Erythroblast (primary cell): ENCODE measurements at regions not wholly inside any gene's neighbourhood (a gene's known extent, or its start where the extent isn't known, plus 50 kb on each side); places are given as distances from the start of the nearest gene placed in this dataset.
A peak's percentile ranks its signal among the peaks of the same experiment; 100 is the strongest.

Experiments
- DNase-seq, 2 experiments: peaks; one replicate each; lab custom pipeline; 2025; lab: John Stamatoyannopoulos, UW
- GATA1 ChIP-seq: IDR thresholded peaks from 2 replicates; pipeline ENCODE4 v1.6.1; 2011; ENCODE audit warnings: low read depth, mild to moderate bottlenecking, control low read depth, low read length, moderate library complexity
- POLR2A ChIP-seq: IDR thresholded peaks from 2 replicates; pipeline ENCODE4 v1.6.1; 2011; ENCODE audit warnings: mild to moderate bottlenecking, low read length

- DNase-seq: no peak
- TF ChIP-seq GATA1 (no peak), POLR2A (no peak)
Observed at GRCh38 chr3:177337541-177338331, 140.5 kb upstream of the TBL1XR1 start.

- no peak for TF ChIP-seq POLR2A
- no peak for TF ChIP-seq GATA1
- DNase-seq: peak in 1 of 2 experiments; percentile 37
Observed at GRCh38 chr3:177338697-177339219, 141.5 kb upstream of the TBL1XR1 start.

- DNase-seq: peak in 1 of 2 experiments; percentile 31
Observed at GRCh38 chr3:177339220-177339703, 142.0 kb upstream of the TBL1XR1 start.

GRCh38 chr3:177340243-177340830, 143.1 kb upstream of the TBL1XR1 start:
- no peak for DNase-seq
- TF ChIP-seq POLR2A: no peak
- no peak for TF ChIP-seq GATA1

GRCh38 chr3:177341736-177342419, 144.6 kb upstream of the TBL1XR1 start:
- TF ChIP-seq POLR2A (no peak), GATA1 (no peak)
- no peak for DNase-seq

- TF ChIP-seq POLR2A (no peak), GATA1 (no peak)
- DNase-seq: no peak
Observed at GRCh38 chr3:177343122-177343625, 145.9 kb upstream of the TBL1XR1 start.

- peak; percentile 93 to 94 for DNase-seq
- TF ChIP-seq GATA1: peak; percentile 19
- TF ChIP-seq POLR2A: peak; percentile 53
Observed at GRCh38 chr3:177345049-177345972, 148.0 kb upstream of the TBL1XR1 start.

GRCh38 chr3:177345973-177346503, 148.8 kb upstream of the TBL1XR1 start:
- no peak for DNase-seq
- no peak for TF ChIP-seq GATA1
- no peak for TF ChIP-seq POLR2A

GRCh38 chr3:177346878-177347277, 149.6 kb upstream of the TBL1XR1 start:
- no peak for DNase-seq
- TF ChIP-seq GATA1 (no peak), POLR2A (no peak)

- DNase-seq: no peak
- TF ChIP-seq GATA1 (no peak), POLR2A (no peak)
Observed at GRCh38 chr3:177347611-177348010, 150.3 kb upstream of the TBL1XR1 start.

GRCh38 chr3:177348974-177349373, 151.7 kb upstream of the TBL1XR1 start:
- no peak for TF ChIP-seq GATA1
- no peak for TF ChIP-seq POLR2A
- DNase-seq: no peak

- DNase-seq: no peak
- TF ChIP-seq POLR2A: no peak
- no peak for TF ChIP-seq GATA1
Observed at GRCh38 chr3:177349384-177349783, 152.1 kb upstream of the TBL1XR1 start.
